ENCODE measurements at regions not wholly inside any gene's neighbourhood (a gene's known extent, or its start where the extent isn't known, plus 50 kb on each side); places are given as distances from the start of the nearest gene placed in this dataset.

GRCh38 chr3:40915346-40915865, 283.9 kb upstream of the CTNNB1 start:
- TF ChIP-seq EP300 (IDR thresholded peaks at IDR 0.05) (no peak), CTCF (IDR thresholded peaks at IDR 0.05) (no peak), POLR2A (IDR thresholded peaks at IDR 0.05) (no peak)
